22Rv1 (cell line): ENCODE measurements at regions not wholly inside any gene's neighbourhood (a gene's known extent, or its start where the extent isn't known, plus 50 kb on each side); places are given as distances from the start of the nearest gene placed in this dataset.

Experiments used
- ZFX ChIP-seq: fragments of 450-650 bp; IDR thresholded peaks from 2 replicates; pipeline ENCODE4 v1.6.1; 2017; ENCODE audit warnings: antibody characterized with exemption, borderline replicate concordance
- TF ChIP-seq, protein P1 (sequence below): fragments of 450-650 bp; IDR thresholded peaks from 2 replicates; pipeline ENCODE4 v1.5.1; 2017; ENCODE audit warnings: mild to moderate bottlenecking

DNA sequence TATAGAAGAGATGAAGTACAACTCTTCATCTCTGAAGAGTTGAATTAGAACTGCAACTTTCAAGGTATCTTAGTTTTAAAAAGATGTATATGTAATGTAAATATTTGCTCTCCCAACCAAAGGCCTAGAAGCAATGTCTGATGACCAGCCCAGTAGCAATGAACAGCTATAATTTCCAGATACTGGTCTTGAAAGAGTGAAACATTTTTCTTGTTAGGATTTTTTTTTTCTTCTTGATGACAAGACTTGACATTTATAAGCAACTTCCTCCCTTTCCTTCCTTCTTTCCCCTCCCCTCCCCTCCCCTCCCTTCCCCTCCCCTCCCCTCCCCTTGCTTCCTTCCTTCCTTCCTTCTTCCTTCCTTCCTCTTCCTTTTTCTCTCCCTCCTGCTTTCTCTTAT is 423.4 kb downstream of the ZIC1 start:
- TF ChIP-seq, protein P1, sequence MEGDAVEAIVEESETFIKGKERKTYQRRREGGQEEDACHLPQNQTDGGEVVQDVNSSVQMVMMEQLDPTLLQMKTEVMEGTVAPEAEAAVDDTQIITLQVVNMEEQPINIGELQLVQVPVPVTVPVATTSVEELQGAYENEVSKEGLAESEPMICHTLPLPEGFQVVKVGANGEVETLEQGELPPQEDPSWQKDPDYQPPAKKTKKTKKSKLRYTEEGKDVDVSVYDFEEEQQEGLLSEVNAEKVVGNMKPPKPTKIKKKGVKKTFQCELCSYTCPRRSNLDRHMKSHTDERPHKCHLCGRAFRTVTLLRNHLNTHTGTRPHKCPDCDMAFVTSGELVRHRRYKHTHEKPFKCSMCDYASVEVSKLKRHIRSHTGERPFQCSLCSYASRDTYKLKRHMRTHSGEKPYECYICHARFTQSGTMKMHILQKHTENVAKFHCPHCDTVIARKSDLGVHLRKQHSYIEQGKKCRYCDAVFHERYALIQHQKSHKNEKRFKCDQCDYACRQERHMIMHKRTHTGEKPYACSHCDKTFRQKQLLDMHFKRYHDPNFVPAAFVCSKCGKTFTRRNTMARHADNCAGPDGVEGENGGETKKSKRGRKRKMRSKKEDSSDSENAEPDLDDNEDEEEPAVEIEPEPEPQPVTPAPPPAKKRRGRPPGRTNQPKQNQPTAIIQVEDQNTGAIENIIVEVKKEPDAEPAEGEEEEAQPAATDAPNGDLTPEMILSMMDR, result no peak
- TF ChIP-seq ZFX, result no peak
